Panc1 (cell line): ENCODE measurements at regions not wholly inside any gene's neighbourhood (a gene's known extent, or its start where the extent isn't known, plus 50 kb on each side); places are given as distances from the start of the nearest gene placed in this dataset.

Experiments
- ATAC-seq: fragments of 200-7000 bp; cut with Tn5 transposase; 2 replicates; pipeline ENCODE4 v1.9.1; 2020; ENCODE audit warnings: mild to moderate bottlenecking, moderate library complexity
- BruUV-seq: library from RNA; stranded (reverse); fragments of 400-500 nt; replicated peaks from 2 replicates; lab custom pipeline; 2021; lab: Mats Ljungman, UMichigan
- CTCF ChIA-PET: fragments of 300-600 bp; sonication (Branson Sonifier 250); formaldehyde crosslinking; loops from one replicate; lab custom pipeline; 2022; ENCODE audit warnings: antibody characterized with exemption; lab: Charles Lee
- POLR2A ChIA-PET: fragments of 300-600 bp; sonication (Branson Sonifier 250); formaldehyde crosslinking; loops from one replicate; lab custom pipeline; 2022; ENCODE audit warnings: antibody characterized with exemption; lab: Charles Lee
- DNase-seq: peaks from one replicate; pipeline ENCODE4 v3.0.0-alpha.2; 2010; ENCODE audit warnings: low read depth, low spot score
- H3K27ac ChIP-seq: 2 replicates; pipeline ENCODE4 v1.5.1; 2011; ENCODE audit warnings: mild to moderate bottlenecking, low read length, inconsistent platforms
- H3K27me3 ChIP-seq: fragments of 200-500 bp; sonication (Bioruptor generic); 2 replicates; pipeline ENCODE4 v1.6.0; 2014; ENCODE audit warnings: low read length, inconsistent platforms; ENCODE audit not compliant: control insufficient read depth, insufficient read depth
- H3K36me3 ChIP-seq: fragments of 200-500 bp; sonication (Bioruptor generic); 2 replicates; pipeline ENCODE4 v1.5.1; 2014; ENCODE audit warnings: inconsistent platforms, mild to moderate bottlenecking, low read length, moderate library complexity; ENCODE audit not compliant: control insufficient read depth, insufficient read depth
- H3K4me1 ChIP-seq: 2 replicates; pipeline ENCODE4 v1.5.1; 2011; ENCODE audit warnings: inconsistent platforms, mild to moderate bottlenecking, low read length, moderate library complexity; ENCODE audit not compliant: control insufficient read depth, insufficient read depth
- H3K4me3 ChIP-seq, 2 experiments: 2 replicates each; pipeline ENCODE4 v1.5.1; 2011 to 2012; ENCODE audit warnings: low read depth in 2 of 2, low read length in 2 of 2, mild to moderate bottlenecking in 2 of 2, inconsistent platforms in 1 of 2, moderate library complexity in 1 of 2
- H3K9me3 ChIP-seq: fragments of 200-500 bp; sonication (Bioruptor generic); 2 replicates; pipeline ENCODE4 v1.5.1; 2014; ENCODE audit warnings: low read depth, mild to moderate bottlenecking, inconsistent platforms, low read length, moderate library complexity; ENCODE audit not compliant: control insufficient read depth, insufficient read depth
- POLR2AphosphoS5 ChIP-seq: IDR thresholded peaks from 2 replicates; pipeline ENCODE4 v1.6.1; 2012; ENCODE audit warnings: mild to moderate bottlenecking, low read depth, low read length, moderate library complexity
- TCF7L2 ChIP-seq: IDR thresholded peaks from 2 replicates; pipeline ENCODE4 v1.6.1; 2011; ENCODE audit warnings: mild to moderate bottlenecking, low read depth, low read length, inconsistent platforms
- in situ Hi-C: cut with HindIII; loops from 2 replicates; pipeline ENCODE4 v1.10.0; 2016; ENCODE audit warnings: low sequenced_read_pairs, low pct_unique_long_range_greater_than_20kb
- intact Hi-C: fragments of 100-400 bp; cut with micrococcal nuclease; formaldehyde crosslinking; loops from one replicate; pipeline ENCODE4 v1.10.0; 2022; ENCODE audit not compliant: unreplicated experiment
- TF ChIP-seq, protein P1 (sequence below): fragments of 450-650 bp; IDR thresholded peaks from 2 replicates; pipeline ENCODE4 v1.5.1; 2017; ENCODE audit warnings: mild to moderate bottlenecking
- TF ChIP-seq, protein P2 (sequence below), 2 experiments: IDR thresholded peaks; 2 replicates each; pipeline ENCODE4 v1.6.1; 2011 to 2012; ENCODE audit warnings: low read depth in 2 of 2, control low read depth in 1 of 2, low read length in 1 of 2, mild to moderate bottlenecking in 1 of 2, moderate library complexity in 1 of 2; ENCODE audit not compliant: insufficient read depth in 1 of 2

DNA sequence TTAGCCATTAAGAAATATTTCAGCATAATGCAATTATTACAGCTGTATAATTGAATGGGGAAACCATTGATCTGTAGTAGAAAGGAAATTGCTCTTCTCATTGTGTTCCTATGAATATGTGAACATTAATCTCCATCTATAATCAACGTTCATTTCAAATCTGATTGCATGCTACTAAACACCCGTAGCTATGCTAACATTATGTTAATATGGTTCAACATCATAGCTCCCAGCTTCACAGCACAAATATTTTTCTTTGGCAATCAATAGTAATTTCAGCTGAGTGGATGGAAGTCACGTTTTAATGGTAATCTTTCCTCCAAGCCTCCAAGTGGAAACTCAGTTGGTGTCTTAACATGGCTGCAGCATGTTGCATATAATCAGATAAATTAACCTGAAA lies 454.4 kb downstream of the MAFB start:
- Histone ChIP-seq H3K9me3 (no peaks in the 10 kb centered on the region), H3K4me3 (no peak overlapping the region), H3K27me3 (no peaks in the 10 kb centered on the region), H3K36me3 (no peaks in the 10 kb centered on the region), H3K27ac (no peak overlapping the region), H3K4me1 (no peaks in the 10 kb centered on the region)
- in situ Hi-C loops (no loop called here), intact Hi-C loops (no loop called here)
- TF ChIP-seq TCF7L2 (no peak), POLR2AphosphoS5 (no peak)
- TF ChIP-seq, protein P1, sequence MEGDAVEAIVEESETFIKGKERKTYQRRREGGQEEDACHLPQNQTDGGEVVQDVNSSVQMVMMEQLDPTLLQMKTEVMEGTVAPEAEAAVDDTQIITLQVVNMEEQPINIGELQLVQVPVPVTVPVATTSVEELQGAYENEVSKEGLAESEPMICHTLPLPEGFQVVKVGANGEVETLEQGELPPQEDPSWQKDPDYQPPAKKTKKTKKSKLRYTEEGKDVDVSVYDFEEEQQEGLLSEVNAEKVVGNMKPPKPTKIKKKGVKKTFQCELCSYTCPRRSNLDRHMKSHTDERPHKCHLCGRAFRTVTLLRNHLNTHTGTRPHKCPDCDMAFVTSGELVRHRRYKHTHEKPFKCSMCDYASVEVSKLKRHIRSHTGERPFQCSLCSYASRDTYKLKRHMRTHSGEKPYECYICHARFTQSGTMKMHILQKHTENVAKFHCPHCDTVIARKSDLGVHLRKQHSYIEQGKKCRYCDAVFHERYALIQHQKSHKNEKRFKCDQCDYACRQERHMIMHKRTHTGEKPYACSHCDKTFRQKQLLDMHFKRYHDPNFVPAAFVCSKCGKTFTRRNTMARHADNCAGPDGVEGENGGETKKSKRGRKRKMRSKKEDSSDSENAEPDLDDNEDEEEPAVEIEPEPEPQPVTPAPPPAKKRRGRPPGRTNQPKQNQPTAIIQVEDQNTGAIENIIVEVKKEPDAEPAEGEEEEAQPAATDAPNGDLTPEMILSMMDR, result no peak
- TF ChIP-seq, protein P2, sequence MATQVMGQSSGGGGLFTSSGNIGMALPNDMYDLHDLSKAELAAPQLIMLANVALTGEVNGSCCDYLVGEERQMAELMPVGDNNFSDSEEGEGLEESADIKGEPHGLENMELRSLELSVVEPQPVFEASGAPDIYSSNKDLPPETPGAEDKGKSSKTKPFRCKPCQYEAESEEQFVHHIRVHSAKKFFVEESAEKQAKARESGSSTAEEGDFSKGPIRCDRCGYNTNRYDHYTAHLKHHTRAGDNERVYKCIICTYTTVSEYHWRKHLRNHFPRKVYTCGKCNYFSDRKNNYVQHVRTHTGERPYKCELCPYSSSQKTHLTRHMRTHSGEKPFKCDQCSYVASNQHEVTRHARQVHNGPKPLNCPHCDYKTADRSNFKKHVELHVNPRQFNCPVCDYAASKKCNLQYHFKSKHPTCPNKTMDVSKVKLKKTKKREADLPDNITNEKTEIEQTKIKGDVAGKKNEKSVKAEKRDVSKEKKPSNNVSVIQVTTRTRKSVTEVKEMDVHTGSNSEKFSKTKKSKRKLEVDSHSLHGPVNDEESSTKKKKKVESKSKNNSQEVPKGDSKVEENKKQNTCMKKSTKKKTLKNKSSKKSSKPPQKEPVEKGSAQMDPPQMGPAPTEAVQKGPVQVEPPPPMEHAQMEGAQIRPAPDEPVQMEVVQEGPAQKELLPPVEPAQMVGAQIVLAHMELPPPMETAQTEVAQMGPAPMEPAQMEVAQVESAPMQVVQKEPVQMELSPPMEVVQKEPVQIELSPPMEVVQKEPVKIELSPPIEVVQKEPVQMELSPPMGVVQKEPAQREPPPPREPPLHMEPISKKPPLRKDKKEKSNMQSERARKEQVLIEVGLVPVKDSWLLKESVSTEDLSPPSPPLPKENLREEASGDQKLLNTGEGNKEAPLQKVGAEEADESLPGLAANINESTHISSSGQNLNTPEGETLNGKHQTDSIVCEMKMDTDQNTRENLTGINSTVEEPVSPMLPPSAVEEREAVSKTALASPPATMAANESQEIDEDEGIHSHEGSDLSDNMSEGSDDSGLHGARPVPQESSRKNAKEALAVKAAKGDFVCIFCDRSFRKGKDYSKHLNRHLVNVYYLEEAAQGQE (IDR thresholded peaks at IDR 0.05; ENCODE audit: insufficient read depth in 1 of 2, low read depth in 2 of 2, low read length in 1 of 2), result no peak
- DNase-seq (no peak), ATAC-seq (no peak)
- no TSS peak for BruUV-seq
- ChIA-PET CTCF (no interaction called here), POLR2A (no interaction called here)

DNA sequence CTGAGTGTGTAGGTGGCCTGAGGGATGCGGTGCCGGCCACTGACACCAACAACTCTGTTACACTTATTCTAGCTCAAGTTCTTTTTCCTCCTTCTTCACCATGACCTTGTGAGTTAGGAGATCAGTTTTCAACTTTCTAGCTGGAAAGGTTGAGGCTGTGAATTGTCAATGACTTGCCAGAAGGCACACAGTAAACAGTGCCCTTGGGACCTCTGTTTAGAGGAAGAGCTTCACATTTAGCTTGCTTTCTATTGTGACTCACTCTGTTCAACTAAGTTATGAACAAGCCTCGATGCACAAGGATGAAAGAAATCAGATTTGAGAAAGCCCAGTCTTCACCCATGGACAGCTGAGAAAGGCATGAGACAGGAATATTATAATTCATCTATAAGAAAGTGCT lies 455.6 kb downstream of the MAFB start:
- TF ChIP-seq POLR2AphosphoS5, result no peak
- TF ChIP-seq, protein P2 (IDR thresholded peaks at IDR 0.05; ENCODE audit: insufficient read depth in 1 of 2, low read depth in 2 of 2, low read length in 1 of 2), result no peak
- POLR2A ChIA-PET, result no interaction called here
- CTCF ChIA-PET, result interaction anchor here (0.6 kb wide), 1 partner anchor 368 kb away, joined by 3 read pairs; no protein-coding TSS in a partner anchor
- ATAC-seq (no peak), DNase-seq (no peak)
- intact Hi-C loops (no loop called here), in situ Hi-C loops (no loop called here)
- Histone ChIP-seq H3K27ac (no peak overlapping the region), H3K4me1 (no peaks in the 10 kb centered on the region), H3K36me3 (no peaks in the 10 kb centered on the region), H3K27me3 (no peaks in the 10 kb centered on the region), H3K4me3 (no peak overlapping the region), H3K9me3 (no peaks in the 10 kb centered on the region)
- BruUV-seq, result no TSS peak
